WTC11 (cell line): ENCODE measurements at regions not wholly inside any gene's neighbourhood (a gene's known extent, or its start where the extent isn't known, plus 50 kb on each side); places are given as distances from the start of the nearest gene placed in this dataset.

Experiments used
- ATAC-seq: fragments of 200-7000 bp; cut with Tn5 transposase; 2 replicates; pipeline ENCODE4 v1.10.0; 2021; ENCODE audit warnings: mild to moderate bottlenecking, moderate library complexity
- CTCF ChIA-PET: fragments of 300-600 bp; sonication (Branson Sonifier 250); formaldehyde crosslinking; loops from one replicate; lab custom pipeline; 2021; ENCODE audit warnings: antibody characterized with exemption; lab: Charles Lee
- POLR2A ChIA-PET: fragments of 350-600 bp; sonication (Branson Sonifier 250); formaldehyde crosslinking; loops from one replicate; lab custom pipeline; 2021; ENCODE audit warnings: antibody characterized with exemption; lab: Charles Lee
- DNase-seq: peaks from one replicate; pipeline ENCODE4 v3.0.0; 2021; ENCODE audit warnings: low spot score
- H3K27ac Mint-ChIP-seq: 2 replicates; pipeline ENCODE4 v1.8.0; 2021; ENCODE audit warnings: mixed read lengths
- H3K27me3 Mint-ChIP-seq: 2 replicates; pipeline ENCODE4 v1.8.0; 2021; ENCODE audit warnings: low read depth, mild to moderate bottlenecking, moderate library complexity, mixed read lengths
- H3K36me3 Mint-ChIP-seq: 2 replicates; pipeline ENCODE4 v1.8.0; 2021; ENCODE audit warnings: mixed read lengths
- H3K4me1 Mint-ChIP-seq: 2 replicates; pipeline ENCODE4 v1.8.0; 2022; ENCODE audit warnings: mixed read lengths
- H3K4me3 Mint-ChIP-seq: 2 replicates; pipeline ENCODE4 v1.8.0; 2021; ENCODE audit warnings: mild to moderate bottlenecking, moderate library complexity, mixed read lengths
- H3K9me3 Mint-ChIP-seq: 2 replicates; pipeline ENCODE4 v1.8.0; 2021; ENCODE audit warnings: mixed read lengths
- GTF2I ChIP-seq: fragments of 250-450 bp; sonication (Bioruptor Pico); conservative IDR thresholded peaks from 2 replicates; pipeline ENCODE4 v1.4.0; 2021; ENCODE audit warnings: mild to moderate bottlenecking
- MXD4 ChIP-seq: fragments of 250-450 bp; sonication (Bioruptor Pico); IDR thresholded peaks from 2 replicates; pipeline ENCODE4 v1.8.0; 2021; ENCODE audit warnings: mild to moderate bottlenecking, moderate library complexity, borderline replicate concordance
- NR1H2 ChIP-seq: sonication (generic); formaldehyde crosslinking; IDR thresholded peaks from 2 replicates; pipeline ENCODE4 v1.9.0; 2021; ENCODE audit warnings: mild to moderate bottlenecking, moderate library complexity, missing genetic modification reagents
- PRRX2 ChIP-seq: fragments of 250-450 bp; sonication (Bioruptor Pico); IDR thresholded peaks from 2 replicates; pipeline ENCODE4 v1.8.0; 2021; ENCODE audit warnings: mild to moderate bottlenecking
- RORB ChIP-seq: fragments of 250-450 bp; sonication (Bioruptor Pico); IDR thresholded peaks from 2 replicates; pipeline ENCODE4 v1.9.0; 2021; ENCODE audit warnings: mild to moderate bottlenecking
- TP53 ChIP-seq: sonication (generic); formaldehyde crosslinking; IDR thresholded peaks from 2 replicates; pipeline ENCODE4 v1.8.1; 2023; ENCODE audit warnings: mild to moderate bottlenecking, missing genetic modification reagents
- ZNF416 ChIP-seq: fragments of 250-450 bp; sonication (Bioruptor Pico); IDR thresholded peaks from 2 replicates; pipeline ENCODE4 v1.9.0; 2021; ENCODE audit warnings: mild to moderate bottlenecking, inconsistent platforms
- ZNF423 ChIP-seq: fragments of 250-450 bp; sonication (Bioruptor Pico); IDR thresholded peaks from 2 replicates; pipeline ENCODE4 v2.1.2; 2022; ENCODE audit warnings: mild to moderate bottlenecking, moderate library complexity
- ZNF671 ChIP-seq: fragments of 250-450 bp; sonication (Bioruptor Pico); IDR thresholded peaks from 2 replicates; pipeline ENCODE4 v1.8.0; 2021; ENCODE audit warnings: mild to moderate bottlenecking
- TF ChIP-seq, protein P1 (sequence below): sonication (generic); formaldehyde crosslinking; IDR thresholded peaks from 2 replicates; pipeline ENCODE4 v1.8.1; 2023; ENCODE audit warnings: mild to moderate bottlenecking, missing genetic modification reagents
- TF ChIP-seq, protein P2 (sequence below): sonication (generic); formaldehyde crosslinking; IDR thresholded peaks from 2 replicates; pipeline ENCODE4 v1.8.0; 2023; ENCODE audit warnings: missing genetic modification reagents
- TF ChIP-seq, protein P3 (sequence below): fragments of 250-450 bp; sonication (Bioruptor Pico); IDR thresholded peaks from 2 replicates; pipeline ENCODE4 v1.9.0; 2021; ENCODE audit warnings: mild to moderate bottlenecking
- TF ChIP-seq, protein P4 (sequence below): sonication (generic); formaldehyde crosslinking; IDR thresholded peaks from 2 replicates; pipeline ENCODE4 v1.8.0; 2022; ENCODE audit warnings: missing genetic modification reagents
- TF ChIP-seq, protein P5 (sequence below): sonication (generic); formaldehyde crosslinking; conservative IDR thresholded peaks from 2 replicates; pipeline ENCODE4 v1.8.1; 2023; ENCODE audit warnings: mild to moderate bottlenecking, low read depth, missing genetic modification reagents, moderate library complexity

DNA sequence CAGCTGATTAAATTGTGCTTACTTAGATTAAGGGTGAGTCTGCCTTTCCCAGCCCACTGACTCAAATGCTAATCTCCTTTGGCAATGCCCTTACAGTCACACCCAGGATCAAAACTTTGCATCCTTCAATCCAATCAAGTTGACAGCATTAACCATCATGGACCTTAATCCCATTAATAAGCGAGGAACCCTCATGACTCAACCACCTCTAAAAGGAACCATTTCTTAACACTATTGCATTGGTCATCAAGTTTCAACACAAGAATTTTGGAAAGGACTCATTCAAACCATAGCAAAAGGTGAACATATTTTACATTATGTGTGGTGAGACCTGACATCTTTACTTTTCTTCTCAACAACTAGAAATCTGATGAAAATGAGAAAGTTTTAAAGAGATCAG is 187.0 kb downstream of the OSR1 start (continued):
- TF ChIP-seq, protein P1, sequence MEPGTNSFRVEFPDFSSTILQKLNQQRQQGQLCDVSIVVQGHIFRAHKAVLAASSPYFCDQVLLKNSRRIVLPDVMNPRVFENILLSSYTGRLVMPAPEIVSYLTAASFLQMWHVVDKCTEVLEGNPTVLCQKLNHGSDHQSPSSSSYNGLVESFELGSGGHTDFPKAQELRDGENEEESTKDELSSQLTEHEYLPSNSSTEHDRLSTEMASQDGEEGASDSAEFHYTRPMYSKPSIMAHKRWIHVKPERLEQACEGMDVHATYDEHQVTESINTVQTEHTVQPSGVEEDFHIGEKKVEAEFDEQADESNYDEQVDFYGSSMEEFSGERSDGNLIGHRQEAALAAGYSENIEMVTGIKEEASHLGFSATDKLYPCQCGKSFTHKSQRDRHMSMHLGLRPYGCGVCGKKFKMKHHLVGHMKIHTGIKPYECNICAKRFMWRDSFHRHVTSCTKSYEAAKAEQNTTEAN (CRISPR knock-in tag): no peak
- no peak for TF ChIP-seq ZNF671 (CRISPR knock-in tag)

DNA sequence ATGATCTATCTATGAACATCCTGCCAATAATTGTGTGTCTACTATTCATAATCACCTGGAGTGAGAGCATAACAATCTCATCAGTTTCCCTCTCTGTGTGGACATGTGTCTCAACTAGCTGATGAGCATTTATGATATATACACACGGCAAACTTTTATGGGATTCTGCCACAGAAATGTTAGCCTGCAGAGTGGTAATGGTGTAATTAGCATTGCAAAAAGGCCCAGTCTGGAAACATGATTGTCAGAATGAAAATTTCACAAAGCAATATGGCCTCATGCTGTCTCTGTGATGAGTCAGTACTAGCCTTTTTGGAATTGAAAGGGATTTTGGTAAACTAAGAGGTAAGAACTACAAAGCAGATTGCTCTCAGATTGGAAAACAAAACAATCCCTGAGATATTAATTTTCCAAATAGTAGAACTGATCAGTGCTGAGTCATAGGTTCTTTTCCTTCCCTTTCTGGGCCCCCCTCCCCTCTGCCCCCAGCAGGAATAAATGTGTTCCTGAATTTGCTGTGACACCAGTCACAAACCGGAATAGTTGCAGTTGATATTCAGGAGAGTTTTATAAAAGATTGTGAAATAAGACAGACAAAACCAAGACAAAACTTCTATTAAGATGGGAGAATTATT is 189.2 kb downstream of the OSR1 start:
- DNase-seq (no peak), ATAC-seq (no peak)
- Mint-ChIP-seq H3K27me3 (no peaks in the 10 kb centered on the region), H3K4me1 (peaks cover 17% of the 10 kb centered on the region), H3K27ac (peak overlapping the region; percentile 65; the same call in 1 of the 2 replicates), H3K36me3 (peaks cover 18% of the 10 kb centered on the region), H3K4me3 (no peak overlapping the region), H3K9me3 (peaks cover 22% of the 10 kb centered on the region)
- TF ChIP-seq MXD4 (CRISPR knock-in tag) (no peak), ZNF416 (CRISPR knock-in tag) (no peak), NR1H2 (CRISPR knock-in tag) (no peak), TP53 (CRISPR knock-in tag) (no peak), ZNF423 (no peak), PRRX2 (no peak), RORB (no peak), GTF2I (no peak)
- TF ChIP-seq, protein P2, sequence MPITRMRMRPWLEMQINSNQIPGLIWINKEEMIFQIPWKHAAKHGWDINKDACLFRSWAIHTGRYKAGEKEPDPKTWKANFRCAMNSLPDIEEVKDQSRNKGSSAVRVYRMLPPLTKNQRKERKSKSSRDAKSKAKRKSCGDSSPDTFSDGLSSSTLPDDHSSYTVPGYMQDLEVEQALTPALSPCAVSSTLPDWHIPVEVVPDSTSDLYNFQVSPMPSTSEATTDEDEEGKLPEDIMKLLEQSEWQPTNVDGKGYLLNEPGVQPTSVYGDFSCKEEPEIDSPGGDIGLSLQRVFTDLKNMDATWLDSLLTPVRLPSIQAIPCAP (CRISPR knock-in tag): no peak
- TF ChIP-seq, protein P3, sequence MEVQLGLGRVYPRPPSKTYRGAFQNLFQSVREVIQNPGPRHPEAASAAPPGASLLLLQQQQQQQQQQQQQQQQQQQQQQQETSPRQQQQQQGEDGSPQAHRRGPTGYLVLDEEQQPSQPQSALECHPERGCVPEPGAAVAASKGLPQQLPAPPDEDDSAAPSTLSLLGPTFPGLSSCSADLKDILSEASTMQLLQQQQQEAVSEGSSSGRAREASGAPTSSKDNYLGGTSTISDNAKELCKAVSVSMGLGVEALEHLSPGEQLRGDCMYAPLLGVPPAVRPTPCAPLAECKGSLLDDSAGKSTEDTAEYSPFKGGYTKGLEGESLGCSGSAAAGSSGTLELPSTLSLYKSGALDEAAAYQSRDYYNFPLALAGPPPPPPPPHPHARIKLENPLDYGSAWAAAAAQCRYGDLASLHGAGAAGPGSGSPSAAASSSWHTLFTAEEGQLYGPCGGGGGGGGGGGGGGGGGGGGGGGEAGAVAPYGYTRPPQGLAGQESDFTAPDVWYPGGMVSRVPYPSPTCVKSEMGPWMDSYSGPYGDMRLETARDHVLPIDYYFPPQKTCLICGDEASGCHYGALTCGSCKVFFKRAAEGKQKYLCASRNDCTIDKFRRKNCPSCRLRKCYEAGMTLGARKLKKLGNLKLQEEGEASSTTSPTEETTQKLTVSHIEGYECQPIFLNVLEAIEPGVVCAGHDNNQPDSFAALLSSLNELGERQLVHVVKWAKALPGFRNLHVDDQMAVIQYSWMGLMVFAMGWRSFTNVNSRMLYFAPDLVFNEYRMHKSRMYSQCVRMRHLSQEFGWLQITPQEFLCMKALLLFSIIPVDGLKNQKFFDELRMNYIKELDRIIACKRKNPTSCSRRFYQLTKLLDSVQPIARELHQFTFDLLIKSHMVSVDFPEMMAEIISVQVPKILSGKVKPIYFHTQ (CRISPR knock-in tag): no peak
- TF ChIP-seq, protein P4, sequence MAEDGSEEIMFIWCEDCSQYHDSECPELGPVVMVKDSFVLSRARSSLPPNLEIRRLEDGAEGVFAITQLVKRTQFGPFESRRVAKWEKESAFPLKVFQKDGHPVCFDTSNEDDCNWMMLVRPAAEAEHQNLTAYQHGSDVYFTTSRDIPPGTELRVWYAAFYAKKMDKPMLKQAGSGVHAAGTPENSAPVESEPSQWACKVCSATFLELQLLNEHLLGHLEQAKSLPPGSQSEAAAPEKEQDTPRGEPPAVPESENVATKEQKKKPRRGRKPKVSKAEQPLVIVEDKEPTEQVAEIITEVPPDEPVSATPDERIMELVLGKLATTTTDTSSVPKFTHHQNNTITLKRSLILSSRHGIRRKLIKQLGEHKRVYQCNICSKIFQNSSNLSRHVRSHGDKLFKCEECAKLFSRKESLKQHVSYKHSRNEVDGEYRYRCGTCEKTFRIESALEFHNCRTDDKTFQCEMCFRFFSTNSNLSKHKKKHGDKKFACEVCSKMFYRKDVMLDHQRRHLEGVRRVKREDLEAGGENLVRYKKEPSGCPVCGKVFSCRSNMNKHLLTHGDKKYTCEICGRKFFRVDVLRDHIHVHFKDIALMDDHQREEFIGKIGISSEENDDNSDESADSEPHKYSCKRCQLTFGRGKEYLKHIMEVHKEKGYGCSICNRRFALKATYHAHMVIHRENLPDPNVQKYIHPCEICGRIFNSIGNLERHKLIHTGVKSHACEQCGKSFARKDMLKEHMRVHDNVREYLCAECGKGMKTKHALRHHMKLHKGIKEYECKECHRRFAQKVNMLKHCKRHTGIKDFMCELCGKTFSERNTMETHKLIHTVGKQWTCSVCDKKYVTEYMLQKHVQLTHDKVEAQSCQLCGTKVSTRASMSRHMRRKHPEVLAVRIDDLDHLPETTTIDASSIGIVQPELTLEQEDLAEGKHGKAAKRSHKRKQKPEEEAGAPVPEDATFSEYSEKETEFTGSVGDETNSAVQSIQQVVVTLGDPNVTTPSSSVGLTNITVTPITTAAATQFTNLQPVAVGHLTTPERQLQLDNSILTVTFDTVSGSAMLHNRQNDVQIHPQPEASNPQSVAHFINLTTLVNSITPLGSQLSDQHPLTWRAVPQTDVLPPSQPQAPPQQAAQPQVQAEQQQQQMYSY (CRISPR knock-in tag): no peak
- TF ChIP-seq, protein P5, sequence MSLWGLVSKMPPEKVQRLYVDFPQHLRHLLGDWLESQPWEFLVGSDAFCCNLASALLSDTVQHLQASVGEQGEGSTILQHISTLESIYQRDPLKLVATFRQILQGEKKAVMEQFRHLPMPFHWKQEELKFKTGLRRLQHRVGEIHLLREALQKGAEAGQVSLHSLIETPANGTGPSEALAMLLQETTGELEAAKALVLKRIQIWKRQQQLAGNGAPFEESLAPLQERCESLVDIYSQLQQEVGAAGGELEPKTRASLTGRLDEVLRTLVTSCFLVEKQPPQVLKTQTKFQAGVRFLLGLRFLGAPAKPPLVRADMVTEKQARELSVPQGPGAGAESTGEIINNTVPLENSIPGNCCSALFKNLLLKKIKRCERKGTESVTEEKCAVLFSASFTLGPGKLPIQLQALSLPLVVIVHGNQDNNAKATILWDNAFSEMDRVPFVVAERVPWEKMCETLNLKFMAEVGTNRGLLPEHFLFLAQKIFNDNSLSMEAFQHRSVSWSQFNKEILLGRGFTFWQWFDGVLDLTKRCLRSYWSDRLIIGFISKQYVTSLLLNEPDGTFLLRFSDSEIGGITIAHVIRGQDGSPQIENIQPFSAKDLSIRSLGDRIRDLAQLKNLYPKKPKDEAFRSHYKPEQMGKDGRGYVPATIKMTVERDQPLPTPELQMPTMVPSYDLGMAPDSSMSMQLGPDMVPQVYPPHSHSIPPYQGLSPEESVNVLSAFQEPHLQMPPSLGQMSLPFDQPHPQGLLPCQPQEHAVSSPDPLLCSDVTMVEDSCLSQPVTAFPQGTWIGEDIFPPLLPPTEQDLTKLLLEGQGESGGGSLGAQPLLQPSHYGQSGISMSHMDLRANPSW (CRISPR knock-in tag): no peak
- ChIA-PET POLR2A (no interaction called here), CTCF (no interaction called here)
